ENCODE measurements at regions not wholly inside any gene's neighbourhood (a gene's known extent, or its start where the extent isn't known, plus 50 kb on each side); places are given as distances from the start of the nearest gene placed in this dataset.

DNA sequence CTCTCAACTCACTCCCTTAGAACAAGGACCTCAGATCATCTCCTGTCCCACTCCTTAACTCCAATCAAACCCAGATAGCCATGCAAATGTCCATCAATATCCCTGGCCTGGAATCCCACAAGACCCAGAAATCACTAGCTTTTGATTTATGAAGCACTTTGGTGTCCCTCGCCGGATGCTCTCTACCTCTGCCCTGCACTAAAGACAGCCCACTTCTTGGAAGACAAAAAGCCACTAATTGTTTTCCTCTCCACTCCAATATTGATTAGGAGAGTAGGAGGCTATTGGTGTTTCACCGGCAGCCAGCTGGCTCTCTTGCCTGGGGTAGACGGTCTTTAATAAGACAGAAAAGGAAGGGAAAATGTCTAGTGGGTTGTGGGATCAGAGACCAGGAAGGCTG is 221.2 kb downstream of the BUD13 start:
- no peak for DNase-seq

DNA sequence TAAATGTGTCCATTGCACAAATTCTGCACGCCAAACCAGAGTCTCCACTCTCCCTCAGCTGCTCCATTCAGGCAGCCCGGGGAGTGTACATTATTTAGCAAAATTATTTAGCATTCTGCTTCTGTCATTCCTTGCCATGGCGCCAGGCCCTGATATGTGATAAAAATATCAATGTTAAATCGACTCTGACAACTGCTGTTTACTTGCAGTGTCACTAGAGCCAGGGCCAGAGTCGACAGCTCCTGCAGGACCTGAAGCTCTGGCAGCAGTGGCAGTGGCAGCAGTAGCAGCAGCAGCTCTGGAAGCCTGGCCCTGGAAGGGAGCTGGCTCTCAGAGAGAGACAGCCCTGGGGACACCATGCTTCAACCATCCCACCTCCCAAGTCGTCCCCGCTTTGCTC is 224.5 kb downstream of the BUD13 start:
- no peak for DNase-seq

DNA sequence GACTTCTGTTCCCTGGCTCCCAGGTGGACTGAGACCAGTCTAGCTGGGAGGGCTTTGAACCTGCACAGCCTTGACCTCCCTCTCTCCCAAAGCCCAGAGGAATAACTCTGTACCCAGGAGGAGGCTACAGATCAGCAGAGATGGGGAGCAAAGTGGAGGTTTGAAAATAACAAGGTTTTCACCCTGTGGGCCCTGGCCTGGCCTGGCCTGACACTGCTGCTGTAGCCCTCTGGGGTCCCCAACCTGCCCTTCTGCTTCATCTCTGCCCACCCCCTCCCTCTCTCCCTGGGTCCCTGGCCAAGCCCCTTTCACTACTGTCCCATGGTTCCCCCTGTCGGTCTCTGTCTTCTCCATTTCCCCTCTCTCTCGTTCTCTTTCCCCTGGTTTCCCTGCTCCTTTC is 225.2 kb downstream of the BUD13 start:
- DNase-seq = no peak

DNA sequence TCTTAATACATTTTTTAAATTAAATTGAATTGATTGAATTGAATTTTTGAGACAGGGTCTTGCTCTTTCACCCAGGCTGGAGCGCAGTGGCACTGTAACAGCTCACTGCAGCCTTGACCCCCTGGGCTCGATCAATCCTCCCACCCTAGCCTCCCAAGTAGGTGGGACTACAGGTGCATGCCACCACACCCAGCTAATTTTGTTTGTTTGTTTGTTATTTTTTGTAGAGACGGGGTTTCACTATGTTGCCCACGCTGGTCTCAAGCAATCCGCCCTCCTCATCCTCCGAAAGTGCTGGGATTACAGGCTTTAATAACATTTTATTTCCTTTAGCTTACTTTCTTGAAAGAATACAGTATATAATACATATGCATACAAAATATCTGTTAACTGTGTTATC is 226.9 kb downstream of the BUD13 start:
- DNase-seq = no peak

DNA sequence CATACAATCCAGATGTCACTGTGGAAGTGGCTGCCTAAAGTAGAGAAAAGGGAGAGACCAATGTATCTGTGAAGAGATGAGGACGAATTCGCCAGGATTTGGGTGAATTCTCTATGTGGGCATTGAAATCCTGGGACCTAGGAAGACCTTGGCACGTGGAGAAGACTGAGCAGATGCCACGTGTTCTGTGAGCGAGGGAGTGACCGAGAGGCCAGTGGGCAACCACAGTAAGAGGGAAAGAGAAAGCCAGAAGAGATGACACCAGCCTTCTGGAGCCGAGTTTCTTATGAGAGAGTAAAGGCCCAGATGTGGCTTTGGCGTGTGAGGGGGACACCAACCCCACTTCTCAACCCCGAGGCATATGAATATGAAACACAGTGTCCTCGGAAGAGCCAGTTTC is 228.1 kb downstream of the BUD13 start:
- no peak for DNase-seq

DNA sequence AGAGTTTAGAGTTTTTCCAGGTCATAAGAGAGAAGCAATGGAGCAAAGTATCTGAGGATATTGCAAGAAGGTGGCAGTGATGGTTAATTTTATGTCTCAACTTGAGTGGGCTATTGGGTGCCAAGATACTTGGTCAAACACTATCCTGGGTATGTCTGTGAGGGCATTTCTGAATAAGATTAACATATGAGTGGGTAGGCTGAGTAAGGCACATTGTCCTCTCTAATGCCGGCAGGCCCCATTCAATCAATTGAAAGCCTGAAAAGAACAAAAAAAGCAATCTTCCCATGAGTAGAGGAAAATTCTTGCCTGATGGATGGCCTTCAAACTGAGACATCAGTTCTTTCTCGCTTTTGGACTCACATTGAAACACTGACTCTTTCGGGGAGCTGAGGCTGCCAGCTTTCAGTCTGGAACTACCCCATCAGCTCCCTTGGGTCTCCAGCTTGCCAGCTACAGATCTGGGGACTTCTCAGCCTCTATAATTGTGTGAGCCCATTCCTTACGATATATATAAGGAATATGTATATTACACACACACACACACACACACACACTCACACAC is 228.8 kb downstream of the BUD13 start:
- no peak for DNase-seq

DNA sequence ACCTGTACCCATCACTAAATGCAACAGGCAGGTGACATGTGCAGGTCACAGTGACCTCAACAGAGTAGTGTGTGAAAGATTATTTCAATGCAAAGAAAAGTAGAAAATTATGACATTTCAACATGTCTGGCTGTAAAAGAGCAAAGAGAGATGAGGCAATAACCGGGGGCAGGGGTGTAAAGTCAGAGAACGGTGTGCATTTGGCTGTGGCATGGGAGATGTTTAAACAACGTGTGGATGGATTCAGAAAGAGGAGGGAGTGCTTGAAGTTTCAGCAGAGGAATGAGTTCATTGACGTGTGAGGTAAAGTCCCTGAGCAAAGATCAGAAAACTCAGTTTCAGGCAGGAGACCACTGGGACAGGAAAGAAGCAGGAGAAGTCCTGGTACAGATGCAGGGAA is 229.7 kb downstream of the BUD13 start:
- DNase-seq = no peak

DNA sequence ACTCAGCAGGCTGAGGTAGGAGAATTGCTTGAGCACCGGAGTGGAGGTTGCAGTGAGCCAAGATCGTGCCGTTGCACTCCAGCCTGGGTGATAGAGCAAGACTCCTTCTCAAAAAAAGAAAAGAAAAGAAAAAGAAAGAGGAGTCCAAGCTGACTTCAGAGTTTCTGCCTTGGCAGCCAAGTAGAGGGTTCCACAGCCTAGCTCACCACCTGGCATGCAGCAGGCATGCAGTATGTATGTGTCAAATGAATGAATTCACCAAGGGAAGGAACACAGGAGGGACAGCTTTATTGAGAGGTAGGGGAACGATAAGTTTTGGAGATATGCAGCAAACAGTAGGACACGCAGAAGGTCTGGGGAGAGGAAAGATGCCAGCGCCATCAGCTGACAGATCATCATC is 230.4 kb downstream of the BUD13 start:
- no peak for DNase-seq

DNA sequence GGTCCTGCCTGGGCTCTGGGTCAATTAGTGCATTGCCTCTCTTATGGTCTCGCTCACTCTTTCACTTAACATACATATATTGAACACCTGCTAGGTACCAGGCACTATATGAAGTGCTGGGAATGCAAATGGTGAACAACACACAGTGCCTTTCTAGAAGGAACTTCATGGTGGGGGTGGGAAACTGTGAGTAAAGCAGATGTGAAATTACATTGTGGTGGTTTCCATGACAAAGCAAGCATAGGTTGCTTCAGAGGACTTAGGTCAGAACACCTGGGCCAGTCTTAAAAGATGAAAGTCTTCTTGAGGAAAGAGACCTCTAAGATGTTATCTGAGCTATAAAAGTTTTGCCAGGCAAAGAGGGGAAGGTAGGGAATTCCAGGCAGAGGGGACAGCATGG is 231.3 kb downstream of the BUD13 start:
- DNase-seq = no peak

DNA sequence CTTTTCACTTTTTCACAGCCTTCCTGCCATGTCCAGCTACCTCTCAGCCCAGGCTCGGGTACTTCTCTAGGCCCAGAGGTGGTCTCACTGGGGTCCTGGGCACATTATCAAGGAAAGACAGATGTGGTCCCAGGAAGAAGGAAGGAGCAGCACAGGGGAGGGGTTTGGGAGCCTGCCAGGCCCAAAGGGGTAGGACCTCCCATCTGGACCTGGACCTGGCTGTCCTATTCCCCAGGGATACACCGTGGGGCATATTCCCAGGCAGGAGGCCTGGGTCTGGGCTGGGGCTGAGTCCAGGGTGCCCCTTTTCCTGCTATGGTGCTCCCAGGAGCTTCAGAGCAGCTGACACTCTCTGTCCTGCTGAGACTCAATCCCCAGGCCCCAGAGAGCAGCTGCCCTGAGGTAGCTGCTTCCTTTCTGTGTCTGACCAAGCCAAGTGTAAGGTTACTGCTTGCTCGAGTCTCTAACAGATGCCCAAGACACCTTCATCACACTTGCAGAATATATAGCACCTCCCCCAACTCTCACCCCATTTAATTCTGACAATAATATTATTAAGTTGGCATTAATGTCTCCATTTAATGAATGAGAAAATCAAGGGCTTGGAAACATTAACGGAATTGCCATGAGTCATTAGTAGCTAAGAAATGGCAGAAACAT is 232.0 kb downstream of the BUD13 start:
- no peak for DNase-seq

DNA sequence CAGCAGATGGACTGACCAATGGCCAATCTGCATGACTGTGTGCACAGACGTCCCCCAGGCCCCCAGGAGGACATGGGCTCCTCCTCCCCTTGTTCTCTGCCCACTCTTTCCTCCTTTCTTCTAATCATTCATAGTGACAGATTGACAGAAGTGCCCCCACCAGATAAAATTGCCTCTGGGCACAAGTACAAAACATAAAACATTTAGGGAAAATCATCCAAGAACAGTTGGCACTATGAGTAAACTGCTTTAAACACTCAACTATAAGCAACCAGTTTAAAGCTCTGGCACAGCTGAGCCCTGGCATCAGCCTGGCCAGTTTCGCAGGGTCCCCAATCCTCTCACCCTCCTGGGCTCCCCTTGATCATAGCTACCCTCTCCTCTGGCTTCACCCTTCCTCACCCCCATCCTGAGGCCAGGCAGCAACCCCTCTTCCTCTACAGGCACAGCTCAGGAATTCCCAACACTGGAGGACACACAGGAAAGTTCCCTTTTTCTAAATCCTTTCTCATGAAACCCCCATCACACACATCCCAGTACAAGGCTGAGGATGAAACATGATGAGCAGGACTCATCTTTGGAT is 232.9 kb downstream of the BUD13 start:
- no peak for DNase-seq

DNA sequence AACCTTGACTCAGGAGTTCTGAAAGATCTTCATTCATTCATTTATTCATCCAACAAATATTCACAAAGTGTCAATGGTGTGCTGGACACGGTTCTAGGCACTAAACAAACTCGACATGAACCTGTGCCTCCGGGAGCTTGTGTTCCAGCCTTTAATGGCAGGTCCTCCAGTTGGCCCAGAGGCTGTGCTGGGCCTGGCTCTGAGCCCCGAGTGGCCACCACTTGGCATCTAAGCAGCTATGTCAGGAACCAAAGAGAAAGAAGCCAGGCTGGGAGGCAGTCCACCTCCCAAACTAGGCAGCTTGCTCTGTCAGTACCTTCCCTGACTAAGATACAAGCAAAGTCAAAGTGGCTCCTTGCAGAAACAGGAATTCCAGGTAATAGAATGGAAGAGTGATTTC is 233.6 kb downstream of the BUD13 start:
- no peak for DNase-seq

DNA sequence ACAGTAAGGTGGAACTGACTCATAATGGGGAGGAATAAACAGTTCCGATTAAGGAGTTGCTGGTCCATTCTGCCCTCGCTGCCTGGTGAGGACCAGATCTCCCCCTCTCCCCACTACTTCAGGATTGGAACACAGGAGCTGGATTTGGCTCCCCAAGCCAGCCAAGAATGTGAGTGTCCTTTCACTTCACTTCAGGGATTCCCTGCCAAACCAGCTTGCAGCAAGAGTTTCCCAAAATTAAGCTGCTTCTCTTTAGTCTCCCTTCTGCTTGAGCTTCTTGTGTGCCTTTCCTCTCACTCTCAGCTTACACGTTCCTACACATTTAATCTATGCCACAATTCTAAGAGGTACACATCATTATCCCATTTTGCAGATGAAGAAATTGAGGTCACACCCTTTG is 234.1 kb downstream of the BUD13 start:
- DNase-seq = no peak

DNA sequence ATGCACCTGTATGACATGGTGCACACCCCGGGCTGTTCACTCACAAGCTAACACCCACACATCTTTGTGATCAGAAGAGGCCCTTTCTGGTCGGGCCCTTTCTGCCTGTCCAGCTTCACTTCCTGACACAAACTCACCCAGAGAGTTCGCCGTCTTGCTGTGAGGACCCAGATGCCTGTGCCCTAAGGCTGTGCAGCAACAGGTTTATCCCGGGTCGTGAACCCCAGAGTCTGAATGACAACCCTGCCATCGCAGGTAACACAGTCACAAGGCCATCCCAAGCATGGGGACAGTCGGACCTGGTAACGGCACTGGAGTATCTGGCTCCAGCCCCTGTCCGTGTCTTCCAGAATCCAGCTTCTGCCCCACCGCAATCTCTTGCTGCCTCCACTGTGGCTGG is 235.1 kb downstream of the BUD13 start:
- no peak for DNase-seq

DNA sequence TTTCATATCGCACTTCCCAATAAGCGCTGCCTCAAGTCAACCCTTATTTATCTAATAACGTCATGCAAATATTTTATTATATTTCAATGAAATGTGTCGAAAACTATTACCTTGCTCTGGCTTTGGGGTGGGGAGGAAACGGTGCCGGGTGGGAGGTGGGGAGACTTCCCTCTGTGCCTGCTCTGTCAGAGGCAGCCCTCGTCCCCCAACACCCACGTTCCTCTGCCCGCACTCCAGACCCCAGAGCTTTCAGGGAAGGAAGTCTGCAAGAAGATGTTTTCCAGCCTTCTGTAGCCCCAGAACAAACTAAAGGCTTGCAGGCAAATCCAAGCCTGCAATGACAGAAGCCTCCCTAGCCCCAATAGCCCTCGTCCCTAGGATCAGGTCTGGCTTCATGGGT is 235.7 kb downstream of the BUD13 start:
- no peak for DNase-seq

DNA sequence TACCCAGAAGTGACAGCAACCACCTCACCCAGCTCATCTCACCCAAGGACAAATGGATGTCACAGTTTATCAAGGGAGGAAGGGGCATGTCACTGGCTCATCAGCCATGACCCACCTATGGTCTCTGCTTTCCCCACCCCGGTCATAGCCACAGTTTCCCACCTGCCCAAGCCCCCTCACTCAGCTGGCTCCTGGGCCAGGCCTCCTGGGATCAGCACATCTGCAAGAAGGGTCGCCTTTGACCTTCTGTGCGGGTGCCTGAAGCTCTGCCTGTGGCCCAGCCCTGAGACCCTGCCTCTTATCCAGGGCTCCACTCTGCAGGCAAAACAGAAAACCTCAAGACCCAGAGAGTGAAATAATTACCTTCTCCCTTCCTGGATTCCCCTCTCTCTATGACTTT is 236.4 kb downstream of the BUD13 start:
- DNase-seq = no peak

DNA sequence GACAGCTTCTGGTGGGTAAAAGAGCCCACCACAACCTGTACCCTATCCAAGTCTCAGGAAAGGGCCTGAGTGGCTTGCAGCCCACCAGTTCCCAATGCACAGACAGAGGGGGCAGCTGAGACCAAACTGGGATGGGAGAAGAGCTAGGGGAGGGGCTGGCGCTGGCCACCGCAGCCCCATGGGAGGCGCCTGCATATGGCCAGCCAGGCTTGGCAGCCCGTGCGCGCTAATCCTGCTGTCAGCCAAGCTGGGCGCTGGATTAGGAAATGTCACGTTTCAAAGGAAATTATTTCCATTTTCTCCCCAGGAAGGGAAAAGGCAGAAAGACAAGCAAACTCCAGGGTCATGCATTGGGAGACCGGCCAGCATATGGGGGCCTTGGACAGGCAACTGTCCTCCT is 236.8 kb downstream of the BUD13 start:
- no peak for DNase-seq

DNA sequence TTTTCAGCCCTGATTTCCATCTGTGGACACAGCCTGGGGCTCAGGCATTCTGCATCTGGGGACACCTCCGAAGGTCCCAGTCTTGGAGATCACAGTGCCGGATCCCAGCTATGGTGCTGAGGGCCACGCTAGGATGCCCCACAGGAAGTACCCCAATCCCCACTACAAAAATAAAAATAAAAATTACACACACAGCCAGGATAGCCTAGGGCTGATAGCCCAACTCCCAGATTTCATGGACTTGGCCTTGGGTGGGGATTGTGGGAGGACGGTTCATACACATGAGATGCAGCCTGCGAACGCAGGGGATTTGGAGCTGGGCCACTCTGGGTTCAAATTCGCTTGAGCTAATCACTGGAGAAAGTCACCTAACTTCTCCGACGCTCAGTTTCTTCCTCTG is 237.7 kb downstream of the BUD13 start:
- DNase-seq = no peak

DNA sequence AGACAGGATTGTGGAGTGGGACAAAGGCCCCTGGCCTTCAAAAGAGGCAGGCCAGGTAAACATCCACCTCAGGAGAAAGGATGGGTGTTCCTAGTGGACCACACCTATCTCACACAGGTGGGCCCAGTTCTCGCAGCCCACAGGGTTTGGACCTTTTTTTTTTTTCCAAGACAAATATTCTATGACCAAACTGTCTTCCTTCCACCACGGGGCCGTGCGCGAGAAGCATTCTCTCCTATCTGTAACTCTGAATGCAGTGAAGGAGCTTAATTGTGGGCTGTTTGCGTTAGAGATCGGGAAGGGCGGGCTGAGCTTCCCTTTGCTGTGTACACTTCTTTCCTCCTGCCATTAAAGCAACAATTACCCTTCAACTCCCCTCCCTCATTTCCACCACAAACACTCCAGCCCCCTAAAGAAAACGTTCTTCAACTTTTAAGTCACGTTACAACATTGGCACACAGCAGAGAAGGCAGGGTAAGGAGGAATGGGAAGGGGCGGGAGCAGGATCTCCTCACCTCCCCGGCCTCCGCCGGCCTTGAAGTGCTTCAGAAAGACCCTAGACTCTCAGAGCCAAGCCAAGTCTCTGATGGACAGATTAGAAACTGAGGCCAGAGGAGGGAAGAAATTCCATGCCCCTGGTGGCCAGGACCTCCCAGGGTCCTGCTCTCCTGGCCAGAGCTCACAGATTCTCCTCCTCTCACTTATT is 238.4 kb downstream of the BUD13 start:
- no peak for DNase-seq

DNA sequence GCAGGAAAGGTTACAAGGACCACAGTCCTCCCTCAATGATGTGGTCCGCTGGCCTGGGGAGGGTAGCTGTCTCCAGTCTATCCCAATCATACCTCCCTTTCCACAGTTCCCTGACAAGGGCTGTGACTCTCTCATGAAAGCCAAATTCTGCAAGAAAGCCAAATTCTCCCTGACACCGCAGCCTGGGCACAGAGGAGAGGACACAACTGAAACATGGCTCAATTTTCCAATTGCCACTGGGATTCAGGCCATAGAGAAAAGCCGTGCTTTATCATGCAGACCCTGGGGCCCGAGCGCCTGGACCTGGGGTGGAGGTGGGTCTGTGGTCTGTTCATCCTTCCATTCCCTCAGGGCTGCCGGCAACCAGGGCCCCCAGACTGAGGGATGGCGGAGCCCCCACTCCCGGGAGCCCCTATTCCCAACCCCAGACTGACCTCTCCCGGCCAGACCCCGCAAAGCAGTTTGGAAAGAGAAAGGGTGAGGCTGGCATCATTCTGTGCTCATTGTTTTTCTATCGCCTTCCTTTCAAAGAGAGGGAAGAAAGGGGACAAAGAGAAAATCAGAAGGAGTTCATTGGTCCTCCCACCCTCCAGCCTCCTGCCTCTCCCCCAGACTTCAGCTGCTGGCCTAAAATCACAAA is 239.5 kb downstream of the BUD13 start:
- DNase-seq = no peak

DNA sequence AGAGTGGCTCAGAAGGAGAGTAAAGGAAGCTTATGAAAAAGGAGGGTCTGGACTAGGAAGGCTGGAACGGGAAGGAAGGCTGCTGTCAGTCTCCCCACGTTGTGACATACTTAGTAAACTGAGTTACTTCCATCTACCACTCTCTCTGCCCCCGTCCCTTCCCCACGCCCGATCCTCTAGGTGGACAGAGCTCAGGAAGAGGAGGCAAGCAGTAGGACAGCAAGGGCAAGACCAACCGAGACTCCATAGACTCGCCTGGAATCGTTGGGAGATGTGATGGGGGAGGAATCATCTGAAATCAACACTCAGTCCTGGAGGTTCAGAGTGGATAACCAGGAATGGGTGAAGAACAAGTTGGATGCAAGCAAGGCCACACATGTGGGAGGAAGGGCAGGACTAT is 240.7 kb downstream of the BUD13 start:
- no peak for DNase-seq

DNA sequence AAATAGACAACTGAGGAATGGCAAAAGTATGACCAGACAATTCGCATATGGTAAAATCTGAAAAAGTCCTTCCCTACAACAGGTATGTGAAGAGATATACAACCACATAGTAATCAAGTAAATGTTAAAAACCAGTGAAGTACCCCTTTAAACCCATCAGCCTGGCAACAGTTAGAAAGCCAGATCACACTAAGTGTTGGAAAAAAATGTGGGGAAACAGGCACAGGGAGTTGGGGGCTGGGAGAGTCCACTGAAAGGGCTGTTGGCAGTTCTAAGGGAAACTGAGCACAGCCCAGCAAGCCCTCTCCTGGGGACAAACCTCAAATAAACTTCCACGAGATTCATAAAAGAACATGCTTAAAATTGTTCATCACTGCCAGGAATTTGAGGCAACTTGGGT is 242.1 kb downstream of the BUD13 start:
- no peak for DNase-seq

DNA sequence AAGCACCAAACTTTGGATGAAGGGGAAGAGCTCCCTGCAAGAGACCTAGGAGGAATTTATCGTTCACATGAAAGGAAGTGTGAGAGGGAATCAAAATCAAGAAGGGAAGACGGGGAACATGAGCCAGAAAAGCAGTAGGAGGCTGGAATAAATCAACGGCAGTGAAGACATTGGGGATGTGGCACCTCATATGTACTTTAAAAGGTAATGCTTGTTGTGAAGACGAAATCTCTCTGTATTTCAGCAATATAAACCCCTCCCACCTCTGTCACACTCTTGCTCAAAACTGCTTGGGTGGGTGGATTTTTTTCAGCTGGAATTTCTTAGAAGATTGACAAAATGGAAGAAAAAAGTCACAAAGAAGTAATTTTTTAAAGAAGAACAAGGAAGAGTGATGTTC is 243.5 kb downstream of the BUD13 start:
- no peak for DNase-seq
